Naive B cell (primary cell): ENCODE measurements at regions not wholly inside any gene's neighbourhood (a gene's known extent, or its start where the extent isn't known, plus 50 kb on each side); places are given as distances from the start of the nearest gene placed in this dataset.
A peak's percentile ranks its signal among the peaks of the same experiment; 100 is the strongest.

ENCODE experiments used
- ATAC-seq, 2 donors: fragments of 150-1000 bp; cut with Tn5 transposase; 2 replicates each; pipeline ENCODE4 v1.10.0; 2021; ENCODE audit warnings: low read depth in 2 of 2, mild to moderate bottlenecking in 2 of 2, moderate library complexity in 2 of 2
- DNase-seq: peaks from one replicate; pipeline ENCODE4 v3.0.0; 2022
- H3K27ac Mint-ChIP-seq, 6 donors: one replicate each; pipeline ENCODE4 v1.8.0; 2020 to 2022; ENCODE audit warnings: mild to moderate bottlenecking in 6 of 6, mixed read lengths in 6 of 6, moderate library complexity in 5 of 6, inconsistent platforms in 2 of 6
- H3K27me3 Mint-ChIP-seq, 3 donors: one replicate each; pipeline ENCODE4 v1.8.0; 2021 to 2022; ENCODE audit warnings: mixed read lengths in 3 of 3, mild to moderate bottlenecking in 1 of 3
- H3K36me3 Mint-ChIP-seq, 2 donors: one replicate each; pipeline ENCODE4 v1.8.0; 2020 to 2022; ENCODE audit warnings: mixed read lengths in 2 of 2, inconsistent platforms in 1 of 2, mild to moderate bottlenecking in 1 of 2
- H3K4me1 Mint-ChIP-seq, 3 donors: one replicate each; pipeline ENCODE4 v1.8.0; 2020 to 2022; ENCODE audit warnings: mixed read lengths in 3 of 3, inconsistent platforms in 1 of 3, mild to moderate bottlenecking in 1 of 3, moderate library complexity in 1 of 3
- H3K4me3 Mint-ChIP-seq, 8 donors: one replicate each; pipeline ENCODE4 v1.8.0; 2020 to 2022; ENCODE audit warnings: mild to moderate bottlenecking in 8 of 8, mixed read lengths in 8 of 8, moderate library complexity in 8 of 8, inconsistent platforms in 2 of 8
- H3K9me3 Mint-ChIP-seq, 7 donors: one replicate each; pipeline ENCODE4 v1.8.0; 2020 to 2022; ENCODE audit warnings: mixed read lengths in 7 of 7, mild to moderate bottlenecking in 5 of 7, inconsistent platforms in 2 of 7, moderate library complexity in 1 of 7

DNA sequence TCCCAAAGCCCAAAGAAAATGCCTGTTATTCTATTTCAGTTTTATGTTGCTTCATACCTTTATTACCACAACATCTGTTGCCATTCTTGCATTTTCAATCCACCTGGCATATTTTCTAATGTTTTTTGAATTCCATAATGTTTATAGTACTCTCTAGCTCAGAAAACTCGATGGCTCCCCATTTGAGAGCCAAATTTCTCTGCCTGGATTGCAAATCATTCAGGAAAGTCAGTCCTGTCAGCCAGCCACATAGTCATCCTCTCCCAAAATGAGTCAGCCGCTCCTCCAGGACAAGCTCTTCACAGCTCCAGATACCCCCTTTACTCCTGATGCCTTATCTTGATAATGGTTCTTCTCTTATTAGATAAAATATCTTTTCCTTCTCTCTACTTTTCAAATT, 78.2 kb upstream of the ADCY2 start:
- H3K4me3 Mint-ChIP-seq, result no peak overlapping the region
- DNase-seq (no peak), ATAC-seq (no peak)
- H3K36me3 Mint-ChIP-seq, result no peaks in the 10 kb centered on the region
- H3K9me3 Mint-ChIP-seq, result peaks cover 0 to 7% (median 0%) of the 10 kb centered on the region in 7 donors
- no peaks in the 10 kb centered on the region for H3K4me1 Mint-ChIP-seq
- H3K27ac Mint-ChIP-seq, result no peak overlapping the region
- H3K27me3 Mint-ChIP-seq, result no peaks in the 10 kb centered on the region

GRCh38 chr5:7320701-7321301, 75.1 kb upstream of the ADCY2 start:
- Mint-ChIP-seq H3K27ac (no peak overlapping the region), H3K4me3 (no peak overlapping the region), H3K27me3 (no peaks in the 10 kb centered on the region), H3K36me3 (no peaks in the 10 kb centered on the region), H3K9me3 (peaks cover 0 to 5% (median 0%) of the 10 kb centered on the region in 7 donors), H3K4me1 (no peaks in the 10 kb centered on the region)
- DNase-seq, result no peak
- ATAC-seq, result no peak

- no peak for DNase-seq
- Mint-ChIP-seq H3K27me3 (no peaks in the 10 kb centered on the region), H3K36me3 (no peaks in the 10 kb centered on the region), H3K4me3 (peak overlapping the region in 2 of 8 donors; percentile 4 to 16), H3K27ac (no peak overlapping the region), H3K4me1 (no peaks in the 10 kb centered on the region), H3K9me3 (peaks cover 0 to 5% (median 0%) of the 10 kb centered on the region in 7 donors)
- no peak for ATAC-seq
Observed at GRCh38 chr5:7321724-7322123, 74.2 kb upstream of the ADCY2 start.

- H3K27ac Mint-ChIP-seq, result no peak overlapping the region
- H3K4me3 Mint-ChIP-seq, result no peak overlapping the region
- ATAC-seq, result no peak
- no peaks in the 10 kb centered on the region for H3K27me3 Mint-ChIP-seq
- no peak for DNase-seq
- H3K4me1 Mint-ChIP-seq, result no peaks in the 10 kb centered on the region
- no peaks in the 10 kb centered on the region for H3K36me3 Mint-ChIP-seq
- H3K9me3 Mint-ChIP-seq, result peaks cover 0 to 5% (median 0%) of the 10 kb centered on the region in 7 donors
Observed at GRCh38 chr5:7324919-7325318, 71.0 kb upstream of the ADCY2 start.

DNA sequence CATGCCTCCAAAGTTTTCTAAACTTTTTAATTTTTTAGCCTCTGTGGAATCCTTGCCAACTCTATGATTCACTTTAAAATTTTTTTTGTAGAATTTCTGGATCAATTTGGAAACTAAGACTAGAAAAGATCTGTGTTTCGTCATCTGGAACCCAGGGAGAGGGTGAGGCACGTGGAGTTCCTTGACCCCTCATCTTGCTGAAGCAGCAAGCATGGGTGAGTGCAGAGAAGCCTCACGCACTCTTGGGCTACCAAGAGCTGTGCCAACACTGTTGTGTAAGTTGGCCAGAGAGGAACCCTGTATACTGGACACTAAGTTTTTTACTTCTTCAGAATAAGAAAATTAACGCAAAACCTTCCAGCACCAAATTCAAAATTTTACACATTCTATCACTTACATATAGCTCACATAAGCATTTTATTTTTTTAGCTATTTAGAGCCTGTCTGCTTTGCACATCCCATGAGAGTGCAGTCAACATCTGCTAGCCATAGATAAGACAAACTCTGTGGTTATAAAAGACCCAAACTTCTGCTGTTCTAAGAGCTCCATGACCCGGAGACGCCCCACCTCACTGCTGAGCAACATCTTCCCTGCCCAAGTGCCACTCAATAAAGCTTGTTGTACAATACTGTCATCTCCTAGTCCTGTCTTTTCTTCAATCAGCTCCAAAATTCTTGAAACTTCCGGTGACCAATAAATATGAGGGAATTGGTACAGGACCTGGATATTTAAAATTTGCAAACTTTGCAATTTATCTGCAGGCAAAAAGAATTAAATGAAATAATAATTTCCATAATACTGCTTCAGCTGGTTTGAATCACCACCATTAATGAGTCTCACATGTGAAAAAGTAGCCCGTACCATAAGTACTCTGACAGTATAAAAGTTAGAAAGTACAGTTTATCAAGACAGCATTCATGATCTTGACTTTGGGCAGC, 69.7 kb upstream of the ADCY2 start:
- Mint-ChIP-seq H3K4me3 (no peak overlapping the region), H3K36me3 (no peaks in the 10 kb centered on the region)

GRCh38 chr5:7329141-7329540, 66.8 kb upstream of the ADCY2 start:
- DNase-seq, result no peak
- no peak for ATAC-seq
- Mint-ChIP-seq H3K27me3 (no peaks in the 10 kb centered on the region), H3K9me3 (peaks cover 0 to 5% (median 0%) of the 10 kb centered on the region in 7 donors), H3K4me3 (no peak overlapping the region), H3K27ac (no peak overlapping the region), H3K4me1 (no peaks in the 10 kb centered on the region), H3K36me3 (no peaks in the 10 kb centered on the region)

More for the DNA sequence above, 69.7 kb upstream of the ADCY2 start:
- no peak for ATAC-seq
- Mint-ChIP-seq H3K27me3 (no peaks in the 10 kb centered on the region), H3K9me3 (peaks cover 0 to 5% (median 0%) of the 10 kb centered on the region in 7 donors), H3K27ac (no peak overlapping the region), H3K4me1 (no peaks in the 10 kb centered on the region)
- no peak for DNase-seq

GRCh38 chr5:7329712-7330111, 66.2 kb upstream of the ADCY2 start:
- Mint-ChIP-seq H3K9me3 (peaks cover 0 to 9% (median 2%) of the 10 kb centered on the region in 7 donors), H3K27ac (no peak overlapping the region), H3K36me3 (no peaks in the 10 kb centered on the region), H3K27me3 (no peaks in the 10 kb centered on the region), H3K4me3 (no peak overlapping the region), H3K4me1 (no peaks in the 10 kb centered on the region)
- no peak for DNase-seq
- no peak for ATAC-seq

- no peak overlapping the region for H3K27ac Mint-ChIP-seq
- peaks cover 0 to 11% (median 2%) of the 10 kb centered on the region in 7 donors for H3K9me3 Mint-ChIP-seq
- H3K27me3 Mint-ChIP-seq, result no peaks in the 10 kb centered on the region
- no peak for ATAC-seq
- no peak for DNase-seq
- no peaks in the 10 kb centered on the region for H3K36me3 Mint-ChIP-seq
- H3K4me1 Mint-ChIP-seq, result no peaks in the 10 kb centered on the region
- no peak overlapping the region for H3K4me3 Mint-ChIP-seq
Observed at GRCh38 chr5:7330256-7330655, 65.7 kb upstream of the ADCY2 start.

DNA sequence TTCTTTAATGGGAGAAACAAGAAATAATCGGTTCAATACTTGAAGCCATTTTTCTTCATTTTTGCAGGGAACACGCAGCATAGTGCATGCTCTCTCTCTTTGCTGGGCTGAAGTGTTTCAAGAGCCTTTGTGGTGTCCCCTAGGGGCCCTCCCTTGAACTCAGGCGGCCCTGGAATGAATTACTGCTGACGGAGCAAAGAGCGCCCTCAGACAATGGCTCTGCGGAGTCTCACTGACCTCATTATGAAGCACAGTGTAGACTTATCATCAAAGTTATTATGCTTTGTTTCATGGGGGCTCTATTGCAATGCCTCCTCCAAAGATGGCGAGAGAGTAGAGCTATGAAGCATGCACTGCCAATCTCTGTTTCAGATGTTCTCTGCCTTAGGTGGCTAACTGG, 64.8 kb upstream of the ADCY2 start:
- Mint-ChIP-seq H3K27me3 (no peaks in the 10 kb centered on the region), H3K36me3 (no peaks in the 10 kb centered on the region)
- no peak for ATAC-seq

More for the DNA sequence above, 64.8 kb upstream of the ADCY2 start:
- H3K9me3 Mint-ChIP-seq, result peaks cover 0 to 11% (median 4%) of the 10 kb centered on the region in 7 donors
- no peak overlapping the region for H3K27ac Mint-ChIP-seq
- H3K4me3 Mint-ChIP-seq, result peak overlapping the region in 1 of 8 donors; percentile 10
- no peak for DNase-seq
- H3K4me1 Mint-ChIP-seq, result no peaks in the 10 kb centered on the region
